ENCODE measurements at regions not wholly inside any gene's neighbourhood (a gene's known extent, or its start where the extent isn't known, plus 50 kb on each side); places are given as distances from the start of the nearest gene placed in this dataset.
A peak's percentile ranks its signal among the peaks of the same experiment; 100 is the strongest.
"Not testable (repeated sequence)": the region's sequence is repeated elsewhere in the genome, so short reads cannot be mapped to it uniquely, and the experiment has no call there.

- DNase-seq = no peak
These were observed 942.9 kb upstream of the KLHL29 start for GRCh38 chr2:22442051-22442450.

GRCh38 chr2:22444281-22444680, 940.7 kb upstream of the KLHL29 start:
- no peak for DNase-seq

GRCh38 chr2:22449696-22450095, 935.3 kb upstream of the KLHL29 start:
- DNase-seq = peak; percentile 46

- DNase-seq = peak; percentile 61
These were observed 934.1 kb upstream of the KLHL29 start for GRCh38 chr2:22450831-22451230.

GRCh38 chr2:22454826-22455485, 930.0 kb upstream of the KLHL29 start:
- no peak for DNase-seq

GRCh38 chr2:22458440-22458839, 926.5 kb upstream of the KLHL29 start:
- DNase-seq = no peak

GRCh38 chr2:22475103-22475502, 909.9 kb upstream of the KLHL29 start:
- not testable (repeated sequence) for DNase-seq

- no peak for DNase-seq
These were observed 906.6 kb upstream of the KLHL29 start for GRCh38 chr2:22478329-22478728.

GRCh38 chr2:22481486-22482259, 903.3 kb upstream of the KLHL29 start:
- no peak for DNase-seq

GRCh38 chr2:22483036-22483435, 901.9 kb upstream of the KLHL29 start:
- DNase-seq = no peak

- DNase-seq = no peak
These were observed 899.5 kb upstream of the KLHL29 start for GRCh38 chr2:22485486-22485885.

- DNase-seq = no peak
These were observed 898.6 kb upstream of the KLHL29 start for GRCh38 chr2:22486343-22486742.

- no peak for DNase-seq
These were observed 897.9 kb upstream of the KLHL29 start for GRCh38 chr2:22487036-22487435.

- no peak for DNase-seq
These were observed 897.4 kb upstream of the KLHL29 start for GRCh38 chr2:22487541-22487940.

GRCh38 chr2:22491442-22491841, 893.5 kb upstream of the KLHL29 start:
- no peak for DNase-seq

- no peak for DNase-seq
These were observed 890.8 kb upstream of the KLHL29 start for GRCh38 chr2:22494156-22494555.

- no peak for DNase-seq
These were observed 887.9 kb upstream of the KLHL29 start for GRCh38 chr2:22497064-22497463.

GRCh38 chr2:22497789-22498188, 887.2 kb upstream of the KLHL29 start:
- DNase-seq = no peak

GRCh38 chr2:22499082-22499839, 885.7 kb upstream of the KLHL29 start:
- DNase-seq = no peak

GRCh38 chr2:22500555-22500935, 884.4 kb upstream of the KLHL29 start:
- no peak for DNase-seq

- DNase-seq = no peak
These were observed 883.1 kb upstream of the KLHL29 start for GRCh38 chr2:22501851-22502250.

GRCh38 chr2:22513563-22513962, 871.4 kb upstream of the KLHL29 start:
- DNase-seq = no peak

- DNase-seq = no peak
These were observed 867.8 kb upstream of the KLHL29 start for GRCh38 chr2:22517141-22517540.

GRCh38 chr2:22518641-22519040, 866.3 kb upstream of the KLHL29 start:
- no peak for DNase-seq
